HepG2 (cell line): ENCODE measurements at regions not wholly inside any gene's neighbourhood (a gene's known extent, or its start where the extent isn't known, plus 50 kb on each side); places are given as distances from the start of the nearest gene placed in this dataset.

Source experiments
- ATAC-seq: fragments of 200-7000 bp; cut with Tn5 transposase; 3 replicates; pipeline ENCODE4 v1.9.1; 2020; ENCODE audit warnings: mild to moderate bottlenecking, moderate library complexity
- BruUV-seq: library from RNA; stranded (reverse); fragments of 400-500 nt; replicated peaks from 2 replicates; lab custom pipeline; 2021; lab: Mats Ljungman, UMichigan
- CTCF ChIA-PET: fragments of 300-600 bp; formaldehyde crosslinking; extraction: SDS; loops from one replicate; lab custom pipeline; 2021; ENCODE audit warnings: low total read pairs, inconsistent platforms, low intra/inter-chr PET ratio; lab: Yijun Ruan, JAX
- POLR2A ChIA-PET: fragments of 350-600 bp; sonication (Branson Sonifier 250); formaldehyde crosslinking; loops from one replicate; lab custom pipeline; 2020; ENCODE audit warnings: antibody characterized with exemption, inconsistent platforms; lab: Yijun Ruan, JAX
- DNase-seq: peaks from one replicate; pipeline ENCODE4 v3.0.0-alpha.2; 2015; ENCODE audit warnings: low spot score
- FAIRE-seq: peaks from 3 replicates; lab custom pipeline; 2011; peaks lifted over from hg19 to GRCh38; lab: Jason Lieb, UNC
- H2AFZ ChIP-seq: one replicate; pipeline ENCODE4 v1.6.1; 2011; ENCODE audit warnings: low read length, inconsistent platforms
- H3K27ac ChIP-seq: fragments of 300-600 bp; 3 replicates; pipeline ENCODE4 v1.8.0; 2011; ENCODE audit warnings: mixed run types, mild to moderate bottlenecking, mixed read lengths, low read length, inconsistent platforms; ENCODE audit not compliant: insufficient read depth; ENCODE audit errors: extremely low read length
- H3K27me3 ChIP-seq, 2 experiments: fragments of 200-600 bp in 1 of 2; 2 replicates in 1 of 2; 3 replicates in 1 of 2; pipeline versions ENCODE4 v1.6.0 to v1.8.0; 2011; ENCODE audit warnings: low read length in 2 of 2, mild to moderate bottlenecking in 2 of 2, moderate library complexity in 2 of 2, inconsistent platforms in 1 of 2; ENCODE audit not compliant: insufficient read depth in 2 of 2, control insufficient read depth in 1 of 2
- H3K36me3 ChIP-seq, 2 experiments: fragments of 200-600 bp in 1 of 2; replicated peaks in 1 of 2; 2 replicates in 1 of 2; 3 replicates in 1 of 2; pipeline versions ENCODE4 v1.5.1 to v1.8.0; 2011; ENCODE audit warnings: low read length in 2 of 2, inconsistent platforms in 1 of 2; ENCODE audit not compliant: insufficient read depth in 2 of 2, control insufficient read depth in 1 of 2
- H3K4me1 ChIP-seq: 2 replicates; pipeline ENCODE4 v1.5.1; 2012; ENCODE audit warnings: low read length, inconsistent platforms; ENCODE audit not compliant: insufficient read depth
- H3K4me2 ChIP-seq: 2 replicates; pipeline ENCODE4 v1.6.0; 2011; ENCODE audit warnings: low read depth, low read length, inconsistent platforms
- H3K4me3 ChIP-seq, 3 experiments: fragments of 200-600 bp in 1 of 3; sonication (generic), shearing (Covaris generic) in 1 of 3; replicated peaks in 1 of 3; 2 replicates each; pipeline ENCODE4 v1.5.1; 2011 to 2016; ENCODE audit warnings: low read length in 3 of 3, inconsistent platforms in 2 of 3, low read depth in 2 of 3, mild to moderate bottlenecking in 2 of 3, control low read depth in 1 of 3, mixed read lengths in 1 of 3; ENCODE audit not compliant: insufficient read depth in 1 of 3
- H3K79me2 ChIP-seq: one replicate; pipeline ENCODE4 v1.6.1; 2011; ENCODE audit warnings: low read length, inconsistent platforms; ENCODE audit not compliant: insufficient read depth
- H3K9ac ChIP-seq: 2 replicates; pipeline ENCODE4 v1.6.0; 2011; ENCODE audit warnings: mild to moderate bottlenecking, low read depth, low read length, inconsistent platforms; ENCODE audit not compliant: insufficient read depth
- H3K9me3 ChIP-seq: 2 replicates; pipeline ENCODE4 v1.5.1; 2012; ENCODE audit warnings: mild to moderate bottlenecking, low read length
- H4K20me1 ChIP-seq: 2 replicates; pipeline ENCODE4 v1.6.0; 2011; ENCODE audit warnings: inconsistent platforms, mild to moderate bottlenecking, low read length, moderate library complexity; ENCODE audit not compliant: insufficient read depth
- AGO1 ChIP-seq: fragments of 200-400 bp; formaldehyde crosslinking; IDR thresholded peaks from 2 replicates; pipeline ENCODE4 v1.6.1; 2017; ENCODE audit warnings: mild to moderate bottlenecking, low read depth, low read length, moderate library complexity; ENCODE audit not compliant: poor library complexity, severe bottlenecking
- CREM ChIP-seq, 2 experiments: sonication (generic) in 1 of 2; formaldehyde crosslinking in 1 of 2; IDR thresholded peaks; 2 replicates each; pipeline versions ENCODE4 v1.4.0 to v1.6.1; 2016 to 2020; ENCODE audit warnings: antibody characterized with exemption in 1 of 2, mild to moderate bottlenecking in 1 of 2, missing genetic modification reagents in 1 of 2
- EP300 ChIP-seq, 3 experiments: sonication (generic) in 1 of 3; formaldehyde crosslinking in 1 of 3; IDR thresholded peaks; 2 replicates each; pipeline versions ENCODE4 v1.5.1 to v1.6.1; 2011 to 2020; ENCODE audit warnings: low read depth in 2 of 3, low read length in 2 of 3, borderline replicate concordance in 1 of 3, improper control_type of control experiment in 1 of 3, mild to moderate bottlenecking in 1 of 3, missing genetic modification reagents in 1 of 3, moderate library complexity in 1 of 3
- FOXJ3 ChIP-seq: sonication (generic); formaldehyde crosslinking; IDR thresholded peaks from 2 replicates; pipeline ENCODE4 v1.4.0; 2020; ENCODE audit warnings: missing genetic modification reagents, mild to moderate bottlenecking, borderline replicate concordance
- HOMEZ ChIP-seq: IDR thresholded peaks from 2 replicates; pipeline ENCODE4 v1.6.1; 2016; ENCODE audit warnings: low read depth
- MAFK ChIP-seq, 2 experiments: IDR thresholded peaks in 1 of 2; conservative IDR thresholded peaks in 1 of 2; 2 replicates each; pipeline ENCODE4 v1.6.1; 2011; ENCODE audit warnings: improper control_type of control experiment in 2 of 2, low read length in 2 of 2
- MYPOP ChIP-seq: sonication (generic); formaldehyde crosslinking; IDR thresholded peaks from 2 replicates; pipeline ENCODE4 v1.8.1; 2023; ENCODE audit warnings: mild to moderate bottlenecking, moderate library complexity, missing genetic modification reagents
- NCOR1 ChIP-seq: fragments of 200-600 bp; sonication (generic); IDR thresholded peaks from 2 replicates; pipeline ENCODE4 v1.7.0; 2017; ENCODE audit warnings: antibody characterized with exemption, low read length, borderline replicate concordance
- NFKB2 ChIP-seq: sonication (generic); formaldehyde crosslinking; IDR thresholded peaks from 2 replicates; pipeline ENCODE4 v1.4.0; 2020; ENCODE audit warnings: missing genetic modification reagents, borderline replicate concordance
- NR0B2 ChIP-seq: sonication (generic); formaldehyde crosslinking; IDR thresholded peaks from 2 replicates; pipeline ENCODE4 v1.4.0; 2020; ENCODE audit warnings: mild to moderate bottlenecking, missing genetic modification reagents
- RELA ChIP-seq: sonication (generic); formaldehyde crosslinking; IDR thresholded peaks from 2 replicates; pipeline ENCODE4 v1.4.0; 2020; ENCODE audit warnings: missing genetic modification reagents
- SETDB1 ChIP-seq: sonication (generic); formaldehyde crosslinking; IDR thresholded peaks from 2 replicates; pipeline ENCODE4 v1.5.1; 2020; ENCODE audit warnings: missing genetic modification reagents, mild to moderate bottlenecking, borderline replicate concordance
- TAF1 ChIP-seq: sonication (generic); formaldehyde crosslinking; IDR thresholded peaks from 2 replicates; pipeline ENCODE4 v1.4.0; 2020; ENCODE audit warnings: missing genetic modification reagents
- ZC3H4 ChIP-seq: sonication (generic); formaldehyde crosslinking; IDR thresholded peaks from 2 replicates; pipeline ENCODE4 v1.4.0; 2020; ENCODE audit warnings: missing genetic modification reagents, borderline replicate concordance
- ZFP62 ChIP-seq: sonication (generic); formaldehyde crosslinking; IDR thresholded peaks from 2 replicates; pipeline ENCODE4 v1.4.0; 2020; ENCODE audit warnings: missing genetic modification reagents
- ZNF775 ChIP-seq: sonication (generic); formaldehyde crosslinking; IDR thresholded peaks from 2 replicates; pipeline ENCODE4 v1.4.0; 2020; ENCODE audit warnings: missing genetic modification reagents, mild to moderate bottlenecking, moderate library complexity, borderline replicate concordance
- ZNF776 ChIP-seq: sonication (generic); formaldehyde crosslinking; IDR thresholded peaks from 2 replicates; pipeline ENCODE4 v1.4.0; 2020; ENCODE audit warnings: mild to moderate bottlenecking, missing genetic modification reagents
- ZSCAN29 ChIP-seq: sonication (generic); formaldehyde crosslinking; conservative IDR thresholded peaks from 2 replicates; pipeline ENCODE4 v1.4.0; 2020; ENCODE audit warnings: mild to moderate bottlenecking, missing genetic modification reagents
- WGBS: methylation state at CpG from one replicate; pipeline ENCODE4 v1.1.6; 2017; ENCODE audit warnings: low lambda C conversion rate; 5-methylcytosine and 5-hydroxymethylcytosine counted together
- in situ Hi-C: cut with HindIII; loops from 2 replicates; pipeline ENCODE4 v1.10.0; 2017; ENCODE audit warnings: low pct_unique_long_range_greater_than_20kb; ENCODE audit not compliant: extremely low pct_ligation_motif_present
- intact Hi-C: fragments of 100-400 bp; cut with micrococcal nuclease; formaldehyde crosslinking; loops from one replicate; pipeline ENCODE4 v1.10.0; 2022; ENCODE audit not compliant: unreplicated experiment
- TF ChIP-seq, protein P1 (sequence below): sonication (generic); formaldehyde crosslinking; IDR thresholded peaks from 2 replicates; pipeline ENCODE4 v1.4.0; 2020; ENCODE audit warnings: mild to moderate bottlenecking, missing genetic modification reagents

DNA sequence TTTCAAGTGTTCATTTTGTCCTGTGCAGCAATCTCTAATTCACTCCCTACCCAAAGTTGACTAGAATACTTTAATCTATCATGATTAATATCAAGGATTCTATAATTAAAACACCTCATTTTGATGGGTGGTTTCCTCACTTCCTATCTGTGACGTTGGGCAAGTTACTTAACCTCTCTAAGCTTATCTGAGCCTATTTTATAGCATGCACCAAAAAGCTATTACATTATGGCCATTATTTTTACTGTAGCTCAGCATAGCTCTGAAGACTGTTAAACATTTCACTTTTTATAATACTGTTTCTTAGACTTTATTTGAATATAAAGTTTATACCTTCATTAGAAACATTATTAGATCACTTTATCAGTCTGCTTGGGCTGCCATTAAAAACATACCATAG, 579.6 kb upstream of the NXPH2 start (continued):
- TF ChIP-seq NR0B2 (CRISPR knock-in tag) (no peak), NFKB2 (no peak), MAFK (conservative IDR thresholded peaks at IDR 0.05 in 1 of 2, IDR thresholded peaks at IDR 0.05 in 1 of 2; ENCODE audit: low read length in 2 of 2) (no peak)

GRCh38 chr2:139357972-139358371, 577.8 kb upstream of the NXPH2 start:
- Histone ChIP-seq H3K27ac (no peak overlapping the region), H3K27me3 (no peaks in the 10 kb centered on the region), H3K9me3 (peaks cover 12% of the 10 kb centered on the region), H3K4me1 (no peaks in the 10 kb centered on the region), H4K20me1 (no peaks in the 10 kb centered on the region), H3K4me3 (no peak overlapping the region), H3K4me2 (no peak overlapping the region), H2AFZ (no peak overlapping the region), H3K79me2 (no peaks in the 10 kb centered on the region), H3K36me3 (no peaks in the 10 kb centered on the region), H3K9ac (no peak overlapping the region)
- intact Hi-C loops = no loop called here
- ATAC-seq (no peak), FAIRE-seq (no peak), DNase-seq (no peak)
- in situ Hi-C loops = no loop called here
- BruUV-seq = no TSS peak
- 11% methylated on average over 3 of the region's 3 CpGs for WGBS
- POLR2A ChIA-PET = no interaction called here
- CTCF ChIA-PET = no interaction called here
- TF ChIP-seq MYPOP (no peak), CREM (IDR thresholded peaks at IDR 0.05) (no peak), CREM (CRISPR knock-in tag; IDR thresholded peaks at IDR 0.05) (no peak), RELA (CRISPR knock-in tag) (no peak), HOMEZ (CRISPR knock-in tag) (no peak), ZNF776 (CRISPR knock-in tag) (no peak), FOXJ3 (CRISPR knock-in tag) (no peak), ZFP62 (CRISPR knock-in tag) (no peak), EP300 (IDR thresholded peaks at IDR 0.05; ENCODE audit: low read depth in 2 of 2, low read length in 2 of 2) (no peak), EP300 (CRISPR knock-in tag; IDR thresholded peaks at IDR 0.05; ENCODE audit: borderline replicate concordance) (no peak), AGO1 (no peak), ZC3H4 (CRISPR knock-in tag) (no peak), SETDB1 (CRISPR knock-in tag) (no peak), NCOR1 (no peak), TAF1 (CRISPR knock-in tag) (no peak), ZNF775 (no peak), ZSCAN29 (CRISPR knock-in tag) (no peak)
- TF ChIP-seq, protein P1, sequence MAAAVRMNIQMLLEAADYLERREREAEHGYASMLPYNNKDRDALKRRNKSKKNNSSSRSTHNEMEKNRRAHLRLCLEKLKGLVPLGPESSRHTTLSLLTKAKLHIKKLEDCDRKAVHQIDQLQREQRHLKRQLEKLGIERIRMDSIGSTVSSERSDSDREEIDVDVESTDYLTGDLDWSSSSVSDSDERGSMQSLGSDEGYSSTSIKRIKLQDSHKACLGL (CRISPR knock-in tag) = no peak
